Tibial nerve (tissue), 4 donors: ENCODE measurements at regions not wholly inside any gene's neighbourhood (a gene's known extent, or its start where the extent isn't known, plus 50 kb on each side); places are given as distances from the start of the nearest gene placed in this dataset.

Source experiments
- DNase-seq, 2 donors: peaks; one replicate each; pipeline ENCODE4 v3.0.0-alpha.2; 2019; ENCODE audit warnings: low spot score in 2 of 2
- H3K27ac ChIP-seq, 4 donors: fragments of 200-600 bp; sonication (generic) in 3 of 4; one replicate each; pipeline ENCODE4 v1.5.1; 2017 to 2019; ENCODE audit warnings: mild to moderate bottlenecking in 1 of 4
- H3K27me3 ChIP-seq, 2 donors: fragments of 200-600 bp; sonication (generic) in 1 of 2; one replicate each; pipeline versions ENCODE4 v1.5.1 to v1.6.0; 2017 to 2019
- H3K36me3 ChIP-seq, 3 donors: fragments of 200-600 bp; sonication (generic); one replicate each; pipeline ENCODE4 v1.5.1; 2018 to 2019
- H3K4me1 ChIP-seq, 4 donors: fragments of 200-600 bp; sonication (generic) in 3 of 4; one replicate each; pipeline ENCODE4 v1.5.1; 2017 to 2019
- H3K4me3 ChIP-seq, 4 donors: fragments of 200-600 bp; sonication (generic) in 3 of 4; one replicate each; pipeline ENCODE4 v1.5.1; 2017 to 2019; ENCODE audit warnings: mild to moderate bottlenecking in 1 of 4, moderate library complexity in 1 of 4
- H3K9me3 ChIP-seq, 4 donors: fragments of 200-600 bp; sonication (generic) in 3 of 4; one replicate each; pipeline ENCODE4 v1.5.1; 2017 to 2019
- EP300 ChIP-seq, 2 donors: sonication (generic); formaldehyde crosslinking; IDR thresholded peaks; one replicate each; pipeline ENCODE4 v1.6.1; 2017; ENCODE audit warnings: antibody characterized with exemption in 2 of 2, mild to moderate bottlenecking in 1 of 2
- POLR2A ChIP-seq, 2 donors: fragments of 450-650 bp; IDR thresholded peaks; one replicate each; pipeline ENCODE4 v1.6.1; 2017; ENCODE audit warnings: antibody characterized with exemption in 2 of 2, mild to moderate bottlenecking in 2 of 2, moderate library complexity in 2 of 2
- WGBS, 2 donors: methylation state at CpG; one replicate each; pipeline ENCODE4 v1.1.5; 2018; 5-methylcytosine and 5-hydroxymethylcytosine counted together
- TF ChIP-seq, protein P1 (sequence below), 5 experiments: fragments of 200-600 bp in 3 of 5; fragments of 450-650 bp in 2 of 5; sonication (generic) in 3 of 5; IDR thresholded peaks; one replicate each; pipeline ENCODE4 v1.5.1; 2016 to 2019; ENCODE audit warnings: antibody characterized with exemption in 5 of 5, mild to moderate bottlenecking in 3 of 5, moderate library complexity in 2 of 5

DNA sequence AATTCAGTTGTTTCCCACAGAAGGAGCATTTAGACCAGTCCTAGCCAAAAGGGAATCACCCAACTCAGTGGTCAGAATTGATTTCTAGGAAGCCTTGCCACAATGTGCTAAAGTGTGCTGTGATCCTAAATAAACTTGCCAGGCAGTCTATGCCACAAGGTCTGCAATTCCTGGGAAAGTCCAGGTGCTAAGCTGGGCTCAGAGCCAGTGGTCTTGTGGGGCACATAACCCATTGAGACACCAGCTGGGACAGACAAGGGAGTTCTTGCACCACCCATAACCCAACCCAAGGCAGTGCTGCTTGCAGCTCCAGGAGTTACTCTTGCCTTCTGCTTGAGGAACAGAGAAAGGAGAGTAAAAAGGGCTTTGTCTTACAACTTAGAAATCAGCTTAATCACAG lies 489.5 kb upstream of the SPRY2 start:
- peaks cover 0 to 75% (median 6%) of the 10 kb centered on the region in 4 donors for H3K9me3 ChIP-seq
- H3K4me1 ChIP-seq = no peaks in the 10 kb centered on the region
- H3K27ac ChIP-seq = no peak overlapping the region
- H3K4me3 ChIP-seq = no peak overlapping the region
- DNase-seq = no peak
- no peaks in the 10 kb centered on the region for H3K27me3 ChIP-seq
- TF ChIP-seq, protein P1, sequence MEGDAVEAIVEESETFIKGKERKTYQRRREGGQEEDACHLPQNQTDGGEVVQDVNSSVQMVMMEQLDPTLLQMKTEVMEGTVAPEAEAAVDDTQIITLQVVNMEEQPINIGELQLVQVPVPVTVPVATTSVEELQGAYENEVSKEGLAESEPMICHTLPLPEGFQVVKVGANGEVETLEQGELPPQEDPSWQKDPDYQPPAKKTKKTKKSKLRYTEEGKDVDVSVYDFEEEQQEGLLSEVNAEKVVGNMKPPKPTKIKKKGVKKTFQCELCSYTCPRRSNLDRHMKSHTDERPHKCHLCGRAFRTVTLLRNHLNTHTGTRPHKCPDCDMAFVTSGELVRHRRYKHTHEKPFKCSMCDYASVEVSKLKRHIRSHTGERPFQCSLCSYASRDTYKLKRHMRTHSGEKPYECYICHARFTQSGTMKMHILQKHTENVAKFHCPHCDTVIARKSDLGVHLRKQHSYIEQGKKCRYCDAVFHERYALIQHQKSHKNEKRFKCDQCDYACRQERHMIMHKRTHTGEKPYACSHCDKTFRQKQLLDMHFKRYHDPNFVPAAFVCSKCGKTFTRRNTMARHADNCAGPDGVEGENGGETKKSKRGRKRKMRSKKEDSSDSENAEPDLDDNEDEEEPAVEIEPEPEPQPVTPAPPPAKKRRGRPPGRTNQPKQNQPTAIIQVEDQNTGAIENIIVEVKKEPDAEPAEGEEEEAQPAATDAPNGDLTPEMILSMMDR (IDR thresholded peaks at IDR 0.05) = no peak
- TF ChIP-seq POLR2A (IDR thresholded peaks at IDR 0.05) (no peak), EP300 (IDR thresholded peaks at IDR 0.05) (no peak)
- H3K36me3 ChIP-seq = peaks cover 0 to 8% (median 0%) of the 10 kb centered on the region in 3 donors

DNA sequence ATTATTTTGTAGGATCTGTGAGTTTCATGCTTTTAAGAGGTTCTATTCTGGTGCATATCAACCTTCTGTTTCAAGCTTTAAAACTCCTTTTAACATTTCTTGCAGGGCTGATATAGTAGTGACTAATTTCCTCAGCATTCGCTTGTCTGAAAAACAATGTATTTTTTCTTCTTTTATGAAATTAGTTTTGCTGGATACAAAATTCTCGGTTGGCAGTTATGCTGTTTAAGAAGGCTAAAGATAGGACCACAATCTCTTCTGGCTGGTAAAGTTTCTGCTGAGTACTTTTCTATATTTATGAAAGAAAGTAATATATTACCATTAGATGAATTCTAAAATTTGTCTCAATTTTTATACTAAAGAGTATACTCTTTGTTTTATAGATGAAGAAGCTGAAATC lies 487.8 kb upstream of the SPRY2 start:
- Histone ChIP-seq H3K36me3 (peaks cover 0 to under 1% (median 0%) of the 10 kb centered on the region in 3 donors), H3K9me3 (peaks cover 0 to 59% (median 4%) of the 10 kb centered on the region in 4 donors), H3K4me3 (no peak overlapping the region), H3K27ac (no peak overlapping the region), H3K27me3 (no peaks in the 10 kb centered on the region), H3K4me1 (peaks cover 0 to under 1% (median 0%) of the 10 kb centered on the region in 4 donors)
- 94 to 97% methylated on average over 2 of the region's 2 CpGs for WGBS, 2 donors
- DNase-seq = no peak
- TF ChIP-seq EP300 (IDR thresholded peaks at IDR 0.05) (no peak), POLR2A (IDR thresholded peaks at IDR 0.05) (no peak)
- TF ChIP-seq, protein P1 (IDR thresholded peaks at IDR 0.05) = no peak

DNA sequence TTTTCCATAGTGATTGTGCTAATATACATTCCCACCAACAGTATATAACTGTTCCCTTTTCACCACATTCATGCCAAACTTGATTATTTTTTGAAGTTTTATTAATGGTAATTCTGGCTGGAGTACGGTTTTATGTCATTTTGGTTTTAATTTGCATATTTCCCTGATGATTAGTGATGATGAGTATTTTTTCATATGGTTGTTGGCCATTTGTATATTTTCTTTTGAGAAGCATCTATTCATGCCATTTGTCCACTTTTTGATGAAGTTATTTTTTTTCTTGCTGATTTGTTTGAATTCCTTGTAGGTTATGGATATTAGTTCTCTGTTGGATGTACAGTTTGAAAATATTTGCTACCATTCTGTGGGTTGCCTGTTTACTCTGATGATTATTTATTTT lies 484.4 kb upstream of the SPRY2 start:
- no peak overlapping the region for H3K27ac ChIP-seq
- DNase-seq = no peak
- peaks cover 0 to 6% (median 0%) of the 10 kb centered on the region in 4 donors for H3K4me1 ChIP-seq
- no peaks in the 10 kb centered on the region for H3K36me3 ChIP-seq
- 88 to 95% methylated on average over 1 of the region's 1 CpG for WGBS, 2 donors
- peaks cover 0 to 42% (median 3%) of the 10 kb centered on the region in 4 donors for H3K9me3 ChIP-seq
- TF ChIP-seq EP300 (IDR thresholded peaks at IDR 0.05) = no peak
- TF ChIP-seq POLR2A (IDR thresholded peaks at IDR 0.05) = no peak
- TF ChIP-seq, protein P1 (IDR thresholded peaks at IDR 0.05) = no peak
- H3K27me3 ChIP-seq = no peaks in the 10 kb centered on the region
- H3K4me3 ChIP-seq = no peak overlapping the region

DNA sequence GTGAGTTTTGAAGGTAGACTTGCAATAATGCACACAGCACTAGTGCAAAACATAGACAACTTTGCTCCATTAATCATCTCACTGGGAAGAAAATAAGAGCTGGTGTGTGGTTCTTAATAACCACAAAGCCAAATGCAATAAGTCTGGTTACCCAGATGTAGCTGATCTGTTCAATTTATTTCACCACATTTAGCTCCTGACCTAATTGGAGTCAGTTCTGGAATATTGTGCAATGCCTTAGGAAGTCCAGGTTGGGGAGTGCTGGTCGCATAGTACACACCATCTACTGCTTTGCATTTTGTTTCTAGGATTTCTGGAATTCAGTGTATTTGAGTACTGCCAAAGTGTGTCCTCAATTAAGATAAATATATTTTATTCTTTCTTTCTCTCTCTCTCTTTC lies 483.3 kb upstream of the SPRY2 start:
- Histone ChIP-seq H3K27ac (peak overlapping the region in 2 of 4 donors; percentile 37 to 48), H3K4me3 (no peak overlapping the region), H3K36me3 (no peaks in the 10 kb centered on the region), H3K27me3 (no peaks in the 10 kb centered on the region), H3K9me3 (peaks cover 0 to 36% (median 2%) of the 10 kb centered on the region in 4 donors), H3K4me1 (peaks cover 0 to 6% (median 0%) of the 10 kb centered on the region in 4 donors)
- TF ChIP-seq POLR2A (IDR thresholded peaks at IDR 0.05) (no peak), EP300 (IDR thresholded peaks at IDR 0.05) (peak in 1 of 2 donors; percentile 81)
- TF ChIP-seq, protein P1 (IDR thresholded peaks at IDR 0.05) = no peak
- 50 to 59% methylated on average over 1 of the region's 1 CpG for WGBS, 2 donors
- DNase-seq = peak in 1 of 2 donors; percentile 50

DNA sequence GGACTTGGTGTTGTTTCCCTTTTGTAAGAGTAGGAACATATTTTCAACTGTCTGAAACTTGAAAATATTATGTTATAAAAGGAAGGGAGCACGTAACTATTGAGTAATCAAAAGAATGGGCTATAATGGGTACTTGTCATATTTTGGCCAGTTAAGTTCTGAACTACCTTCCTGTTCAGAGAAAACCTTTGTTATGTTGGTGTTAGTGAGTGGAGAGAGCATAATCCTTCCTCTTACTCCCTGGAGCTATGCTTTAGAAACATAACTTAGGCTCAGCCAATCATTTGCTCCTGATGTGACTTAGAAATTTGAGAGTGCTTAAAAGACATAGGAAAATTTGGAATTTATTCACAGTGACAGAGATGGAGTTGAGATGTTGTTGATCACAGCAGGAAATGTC lies 482.5 kb upstream of the SPRY2 start:
- 13 to 19% methylated on average over 1 of the region's 1 CpG for WGBS, 2 donors
- no peaks in the 10 kb centered on the region for H3K36me3 ChIP-seq
- no peak overlapping the region for H3K4me3 ChIP-seq
- H3K4me1 ChIP-seq = peaks cover 0 to 6% (median 0%) of the 10 kb centered on the region in 4 donors
- TF ChIP-seq POLR2A (IDR thresholded peaks at IDR 0.05) (no peak), EP300 (IDR thresholded peaks at IDR 0.05) (no peak)
- TF ChIP-seq, protein P1 (IDR thresholded peaks at IDR 0.05) = no peak
- peaks cover 0 to 29% (median 2%) of the 10 kb centered on the region in 4 donors for H3K9me3 ChIP-seq
- no peak for DNase-seq
- no peaks in the 10 kb centered on the region for H3K27me3 ChIP-seq
- H3K27ac ChIP-seq = peak overlapping the region in 2 of 4 donors; percentile 3 to 48
